Immature natural killer cell (primary cell): ENCODE measurements at regions not wholly inside any gene's neighbourhood (a gene's known extent, or its start where the extent isn't known, plus 50 kb on each side); places are given as distances from the start of the nearest gene placed in this dataset.
A peak's percentile ranks its signal among the peaks of the same experiment; 100 is the strongest.
"Not testable (repeated sequence)": the region's sequence is repeated elsewhere in the genome, so short reads cannot be mapped to it uniquely, and the experiment has no call there.

Experiments used
- DNase-seq, 3 donors: peaks; one replicate each; pipeline ENCODE4 v3.0.0; 2022; ENCODE audit warnings: mixed read lengths in 1 of 3
- H3K27ac Mint-ChIP-seq, 6 donors: one replicate each; pipeline ENCODE4 v1.8.0; 2020; ENCODE audit warnings: mixed read lengths in 6 of 6, mild to moderate bottlenecking in 5 of 6, inconsistent platforms in 4 of 6, moderate library complexity in 3 of 6
- H3K27me3 Mint-ChIP-seq, 3 donors: one replicate each; pipeline ENCODE4 v1.8.0; 2020 to 2021; ENCODE audit warnings: low read depth in 3 of 3, mild to moderate bottlenecking in 3 of 3, mixed read lengths in 3 of 3, moderate library complexity in 3 of 3, inconsistent platforms in 1 of 3
- H3K36me3 Mint-ChIP-seq, 3 donors: one replicate each; pipeline ENCODE4 v1.8.0; 2020; ENCODE audit warnings: mixed read lengths in 3 of 3, inconsistent platforms in 2 of 3, mild to moderate bottlenecking in 2 of 3
- H3K4me1 Mint-ChIP-seq, 2 donors: one replicate each; pipeline ENCODE4 v1.8.0; 2020; ENCODE audit warnings: inconsistent platforms in 2 of 2, mild to moderate bottlenecking in 2 of 2, mixed read lengths in 2 of 2, moderate library complexity in 1 of 2
- H3K4me3 Mint-ChIP-seq, 5 donors: one replicate each; pipeline ENCODE4 v1.8.0; 2020; ENCODE audit warnings: mild to moderate bottlenecking in 5 of 5, mixed read lengths in 5 of 5, inconsistent platforms in 3 of 5, moderate library complexity in 3 of 5
- H3K9me3 Mint-ChIP-seq, 6 donors: one replicate each; pipeline ENCODE4 v1.8.0; 2020; ENCODE audit warnings: mild to moderate bottlenecking in 6 of 6, mixed read lengths in 6 of 6, inconsistent platforms in 4 of 6, moderate library complexity in 3 of 6

GRCh38 chr7:131028295-131028694, 294.3 kb upstream of the KLF14 start:
- Mint-ChIP-seq H3K27me3 (peaks cover 5 to 14% (median 7%) of the 10 kb centered on the region in 3 donors), H3K4me1 (peaks cover 84 to 97% of the 10 kb centered on the region in 2 donors), H3K27ac (peak overlapping the region in 2 of 6 donors; percentile 82), H3K4me3 (peak overlapping the region in 2 of 5 donors; percentile 44 to 75), H3K36me3 (peaks cover 0 to 3% (median 0%) of the 10 kb centered on the region in 3 donors), H3K9me3 (no peaks in the 10 kb centered on the region)
- DNase-seq, result no peak

GRCh38 chr7:131029002-131029401, 295.0 kb upstream of the KLF14 start:
- no peak for DNase-seq
- peaks cover 0 to 2% (median 0%) of the 10 kb centered on the region in 3 donors for H3K36me3 Mint-ChIP-seq
- no peaks in the 10 kb centered on the region for H3K9me3 Mint-ChIP-seq
- peak overlapping the region in 3 of 6 donors; percentile 2 to 58 (median 54) for H3K27ac Mint-ChIP-seq
- peaks cover 5 to 14% (median 7%) of the 10 kb centered on the region in 3 donors for H3K27me3 Mint-ChIP-seq
- peak overlapping the region in 3 of 5 donors; percentile 0 to 30 (median 5) for H3K4me3 Mint-ChIP-seq
- H3K4me1 Mint-ChIP-seq, result peaks cover 86 to 97% of the 10 kb centered on the region in 2 donors

GRCh38 chr7:131031099-131031868, 296.4 kb upstream of the MKLN1 start:
- peak overlapping the region in 2 of 5 donors; percentile 36 to 78 for H3K4me3 Mint-ChIP-seq
- H3K4me1 Mint-ChIP-seq, result peaks cover 87 to 95% of the 10 kb centered on the region in 2 donors
- H3K27ac Mint-ChIP-seq, result peak overlapping the region in 4 of 6 donors; percentile 10 to 69 (median 48)
- no peaks in the 10 kb centered on the region for H3K9me3 Mint-ChIP-seq
- DNase-seq, result no peak
- H3K36me3 Mint-ChIP-seq, result no peaks in the 10 kb centered on the region
- peaks cover 5 to 14% (median 12%) of the 10 kb centered on the region in 3 donors for H3K27me3 Mint-ChIP-seq

DNA sequence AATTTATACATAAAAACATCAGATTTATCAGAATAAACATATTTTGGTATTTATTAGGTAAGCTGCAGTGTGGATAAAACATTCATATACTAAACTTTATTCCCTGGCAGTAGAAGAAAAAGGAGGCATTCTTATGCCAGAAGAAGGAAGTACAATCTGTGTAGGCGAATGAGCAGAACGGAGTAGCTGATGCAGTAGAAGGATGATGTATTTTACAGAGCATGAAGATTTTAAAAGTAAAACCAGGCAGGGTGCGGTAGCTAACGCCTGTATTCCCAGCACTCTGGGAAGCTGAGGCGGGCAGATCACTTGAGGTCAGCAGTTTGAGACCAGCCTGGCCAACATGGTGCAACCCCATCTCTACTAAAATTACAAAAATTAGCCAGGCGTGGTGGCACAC, 294.9 kb upstream of the MKLN1 start:
- H3K4me3 Mint-ChIP-seq, result peak overlapping the region in 1 of 5 donors; percentile 66
- H3K9me3 Mint-ChIP-seq, result no peaks in the 10 kb centered on the region
- DNase-seq, result no peak
- peaks cover 2 to 12% (median 12%) of the 10 kb centered on the region in 3 donors for H3K27me3 Mint-ChIP-seq
- H3K4me1 Mint-ChIP-seq, result peaks cover 86 to 95% of the 10 kb centered on the region in 2 donors
- H3K36me3 Mint-ChIP-seq, result no peaks in the 10 kb centered on the region
- peak overlapping the region in 4 of 6 donors; percentile 33 to 61 (median 53) for H3K27ac Mint-ChIP-seq

- Mint-ChIP-seq H3K4me1 (peaks cover 83 to 88% of the 10 kb centered on the region in 2 donors), H3K9me3 (no peaks in the 10 kb centered on the region), H3K4me3 (peak overlapping the region in 1 of 5 donors; percentile 14), H3K27ac (peak overlapping the region in 1 of 6 donors; percentile 46), H3K36me3 (no peaks in the 10 kb centered on the region), H3K27me3 (peaks cover 2 to 14% (median 9%) of the 10 kb centered on the region in 3 donors)
- no peak for DNase-seq
Measured at GRCh38 chr7:131034166-131034881, 293.4 kb upstream of the MKLN1 start.

GRCh38 chr7:131035088-131035770, 292.4 kb upstream of the MKLN1 start:
- H3K27ac Mint-ChIP-seq, result no peak overlapping the region
- H3K4me1 Mint-ChIP-seq, result peaks cover 84 to 88% of the 10 kb centered on the region in 2 donors
- DNase-seq, result no peak
- H3K36me3 Mint-ChIP-seq, result no peaks in the 10 kb centered on the region
- H3K27me3 Mint-ChIP-seq, result peaks cover 2 to 12% (median 9%) of the 10 kb centered on the region in 3 donors
- H3K9me3 Mint-ChIP-seq, result no peaks in the 10 kb centered on the region
- H3K4me3 Mint-ChIP-seq, result no peak overlapping the region

DNA sequence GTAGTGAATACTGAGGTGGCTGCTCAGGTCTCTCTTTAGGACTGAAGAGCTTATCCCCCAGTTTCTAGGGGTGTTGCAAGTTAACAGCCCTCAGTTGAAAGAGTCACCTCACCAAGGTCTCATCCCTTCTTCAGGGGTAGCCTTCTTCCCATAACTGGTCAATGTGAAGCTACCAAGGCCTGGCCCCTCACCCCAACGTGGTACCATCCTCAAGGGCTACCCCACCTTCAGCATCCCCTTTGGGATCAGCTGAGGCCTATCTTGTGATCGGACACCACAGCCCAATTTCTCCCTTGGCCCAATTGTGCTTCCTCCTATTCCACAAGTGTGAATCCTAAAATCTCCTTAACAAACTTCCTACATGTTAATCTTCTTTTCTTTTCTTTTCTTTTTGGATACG, 289.5 kb upstream of the MKLN1 start:
- Mint-ChIP-seq H3K9me3 (no peaks in the 10 kb centered on the region), H3K4me1 (peaks cover 78 to 80% of the 10 kb centered on the region in 2 donors), H3K27me3 (peaks cover 3 to 20% (median 8%) of the 10 kb centered on the region in 3 donors), H3K36me3 (peaks cover 0 to 1% (median 0%) of the 10 kb centered on the region in 3 donors), H3K4me3 (no peak overlapping the region), H3K27ac (peak overlapping the region in 1 of 6 donors; percentile 10)
- no peak for DNase-seq

- H3K4me3 Mint-ChIP-seq, result no peak overlapping the region
- no peaks in the 10 kb centered on the region for H3K9me3 Mint-ChIP-seq
- DNase-seq, result no peak
- peaks cover 68 to 71% of the 10 kb centered on the region in 2 donors for H3K4me1 Mint-ChIP-seq
- peaks cover 0 to 3% (median 0%) of the 10 kb centered on the region in 3 donors for H3K36me3 Mint-ChIP-seq
- no peak overlapping the region for H3K27ac Mint-ChIP-seq
- H3K27me3 Mint-ChIP-seq, result peaks cover 3 to 18% (median 8%) of the 10 kb centered on the region in 3 donors
Measured at GRCh38 chr7:131039355-131039762, 288.3 kb upstream of the MKLN1 start.

GRCh38 chr7:131039836-131040235, 287.8 kb upstream of the MKLN1 start:
- Mint-ChIP-seq H3K27me3 (peaks cover 3 to 18% (median 8%) of the 10 kb centered on the region in 3 donors), H3K9me3 (no peaks in the 10 kb centered on the region), H3K36me3 (peaks cover 0 to 3% (median 0%) of the 10 kb centered on the region in 3 donors), H3K4me3 (peak overlapping the region in 1 of 5 donors; percentile 48), H3K27ac (peak overlapping the region in 4 of 6 donors; percentile 15 to 51 (median 32)), H3K4me1 (peaks cover 65 to 69% of the 10 kb centered on the region in 2 donors)
- no peak for DNase-seq

DNA sequence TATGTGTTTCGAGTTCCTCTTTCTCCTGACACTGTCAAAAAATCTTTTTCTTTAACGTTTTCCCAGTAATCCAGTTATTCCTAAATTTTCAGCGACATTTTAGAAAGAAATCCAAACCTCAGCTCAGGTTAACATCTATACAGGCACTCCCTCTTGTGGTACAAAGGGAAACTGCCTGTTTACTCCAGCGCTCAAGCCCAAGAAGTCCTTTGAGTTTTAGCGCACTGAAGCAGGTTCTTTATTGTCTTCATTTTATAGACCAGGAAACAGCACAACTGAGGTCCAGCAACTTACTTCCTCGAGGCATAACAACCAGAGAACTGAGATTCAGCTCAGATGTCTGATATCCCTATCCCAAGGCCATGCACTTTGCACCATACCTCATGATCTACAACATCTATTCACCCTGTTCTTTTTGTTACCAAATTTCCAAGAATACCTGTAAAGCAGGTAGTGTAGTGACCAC, 287.2 kb upstream of the MKLN1 start:
- Mint-ChIP-seq H3K27ac (peak overlapping the region; percentile 48 to 73 (median 56)), H3K36me3 (peaks cover 2 to 5% (median 3%) of the 10 kb centered on the region in 3 donors)

DNA sequence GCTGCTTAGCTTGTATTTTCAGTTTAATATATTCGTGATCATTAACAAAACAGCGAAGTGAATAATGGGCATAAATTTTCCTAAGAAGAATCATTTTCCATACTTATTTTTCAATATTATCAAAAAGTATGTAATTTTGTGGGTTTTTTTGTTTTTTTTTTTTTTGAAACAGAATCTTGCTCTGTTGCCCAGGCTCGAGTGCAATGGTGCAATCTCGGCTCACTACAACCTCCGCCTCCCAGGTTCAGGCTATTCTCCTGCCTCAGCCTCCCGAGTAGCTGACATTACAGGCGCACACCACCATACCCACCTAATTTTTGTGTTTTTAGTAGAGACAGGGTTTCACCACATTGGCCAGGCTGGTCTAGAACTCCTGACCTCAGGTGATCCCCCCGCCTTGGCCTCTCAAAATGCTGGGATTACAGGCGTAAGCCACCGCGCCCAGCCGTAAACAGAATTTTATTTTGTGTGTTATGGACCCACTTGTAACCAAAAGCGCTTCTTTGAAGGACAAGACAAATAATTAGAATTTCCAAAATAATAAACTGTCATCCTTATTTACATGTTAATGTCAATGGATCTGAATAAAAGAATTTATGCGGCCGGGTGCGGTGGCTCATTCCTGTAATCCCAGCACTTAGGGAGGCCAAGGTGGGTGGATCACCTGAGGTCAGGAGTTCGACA, 286.5 kb upstream of the MKLN1 start:
- H3K27ac Mint-ChIP-seq, result peak overlapping the region in 2 of 6 donors; percentile 48 to 55
- H3K36me3 Mint-ChIP-seq, H3K4me3 Mint-ChIP-seq, DNase-seq, H3K9me3 Mint-ChIP-seq: not testable (repeated sequence)
- H3K4me1 Mint-ChIP-seq, result peaks cover 64 to 70% of the 10 kb centered on the region in 2 donors
- peaks cover 4 to 13% (median 8%) of the 10 kb centered on the region in 3 donors for H3K27me3 Mint-ChIP-seq

More for the DNA sequence above, 287.2 kb upstream of the MKLN1 start:
- no peaks in the 10 kb centered on the region for H3K9me3 Mint-ChIP-seq
- peak; percentile 35 to 58 (median 52) for DNase-seq
- peaks cover 4 to 13% (median 8%) of the 10 kb centered on the region in 3 donors for H3K27me3 Mint-ChIP-seq
- H3K4me3 Mint-ChIP-seq, result peak overlapping the region in 4 of 5 donors; percentile 18 to 61 (median 44)
- H3K4me1 Mint-ChIP-seq, result peaks cover 65 to 69% of the 10 kb centered on the region in 2 donors

- peaks cover 66 to 70% of the 10 kb centered on the region in 2 donors for H3K4me1 Mint-ChIP-seq
- H3K27ac Mint-ChIP-seq, result peak overlapping the region in 5 of 6 donors; percentile 2 to 76 (median 31)
- H3K4me3 Mint-ChIP-seq, result peak overlapping the region in 1 of 5 donors; percentile 28
- no peaks in the 10 kb centered on the region for H3K9me3 Mint-ChIP-seq
- peaks cover 5 to 8% (median 8%) of the 10 kb centered on the region in 3 donors for H3K36me3 Mint-ChIP-seq
- peaks cover 7 to 19% (median 7%) of the 10 kb centered on the region in 3 donors for H3K27me3 Mint-ChIP-seq
- no peak for DNase-seq
Measured at GRCh38 chr7:131042269-131043160, 285.2 kb upstream of the MKLN1 start.
